HG02970 (cell line): ENCODE measurements at regions not wholly inside any gene's neighbourhood (a gene's known extent, or its start where the extent isn't known, plus 50 kb on each side); places are given as distances from the start of the nearest gene placed in this dataset.
"Not testable (repeated sequence)": the region's sequence is repeated elsewhere in the genome, so short reads cannot be mapped to it uniquely, and the experiment has no call there.

ENCODE experiments used
- ATAC-seq: cut with Tn5 transposase; IDR thresholded peaks from one replicate; pipeline ENCODE4 v1.9.1; 2021; ENCODE audit warnings: mild to moderate bottlenecking, moderate library complexity, moderate number of reproducible peaks; ENCODE audit not compliant: unreplicated experiment, low FRiP score

GRCh38 chr6:170091000-170091638 lies 199.8 kb downstream of the DLL1 start:
- no peak for ATAC-seq

- no peak for ATAC-seq
These were observed 200.3 kb downstream of the DLL1 start for GRCh38 chr6:170090561-170090960.

GRCh38 chr6:170089963-170090362 lies 200.9 kb downstream of the DLL1 start:
- no peak for ATAC-seq

- ATAC-seq: no peak
These were observed 202.3 kb downstream of the DLL1 start for GRCh38 chr6:170088582-170088955.

- peak; percentile 45 for ATAC-seq
These were observed 202.8 kb downstream of the DLL1 start for GRCh38 chr6:170087941-170088581.

GRCh38 chr6:170087421-170087780 lies 203.5 kb downstream of the DLL1 start:
- ATAC-seq: not testable (repeated sequence)

- no peak for ATAC-seq
These were observed 204.0 kb downstream of the DLL1 start for GRCh38 chr6:170086639-170087420.

GRCh38 chr6:170085475-170086401 lies 205.1 kb downstream of the DLL1 start:
- no peak for ATAC-seq

- ATAC-seq: no peak
These were observed 206.6 kb downstream of the DLL1 start for GRCh38 chr6:170084166-170084730.

GRCh38 chr6:170083236-170084051 lies 207.4 kb downstream of the DLL1 start:
- no peak for ATAC-seq

GRCh38 chr6:170082531-170083187 lies 208.2 kb downstream of the DLL1 start:
- no peak for ATAC-seq

GRCh38 chr6:170082067-170082466 lies 208.8 kb downstream of the DLL1 start:
- ATAC-seq: no peak

GRCh38 chr6:170081556-170081955 lies 209.3 kb downstream of the DLL1 start:
- no peak for ATAC-seq

GRCh38 chr6:170080828-170081371 lies 210.0 kb downstream of the DLL1 start:
- ATAC-seq: no peak

- no peak for ATAC-seq
These were observed 210.6 kb downstream of the DLL1 start for GRCh38 chr6:170080169-170080827.

GRCh38 chr6:170076466-170077165 lies 214.3 kb downstream of the DLL1 start:
- no peak for ATAC-seq

GRCh38 chr6:170075659-170076223 lies 215.1 kb downstream of the DLL1 start:
- no peak for ATAC-seq
